ENCODE measurements at regions not wholly inside any gene's neighbourhood (a gene's known extent, or its start where the extent isn't known, plus 50 kb on each side); places are given as distances from the start of the nearest gene placed in this dataset.
"Not testable (repeated sequence)": the region's sequence is repeated elsewhere in the genome, so short reads cannot be mapped to it uniquely, and the experiment has no call there.

DNA sequence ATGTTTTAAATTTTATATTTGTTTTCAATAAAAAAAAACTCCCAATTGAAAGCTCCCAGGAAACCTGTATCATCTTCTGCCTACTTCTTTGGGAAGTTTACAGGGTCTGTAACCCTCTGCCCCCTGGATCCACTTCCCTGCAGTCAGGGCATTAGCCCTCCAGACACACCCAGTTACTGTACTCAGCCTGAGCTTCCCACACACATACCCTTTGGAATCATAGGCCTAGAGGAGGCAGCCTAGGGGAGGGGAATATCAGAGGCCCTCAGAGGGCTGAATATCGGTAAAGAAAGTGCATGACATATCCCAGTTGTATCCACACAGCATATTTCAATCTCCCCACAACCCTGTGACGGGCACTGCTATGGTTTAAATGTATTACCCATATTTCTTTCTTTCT lies 56.2 kb upstream of the TFPI start:
- H3K9me3 ChIP-seq (ENCODE audit: control insufficient read depth, low read length, poor library complexity, severe bottlenecking); H3K36me3 Mint-ChIP-seq (ENCODE audit: low read depth); H3K4me1 Mint-ChIP-seq; ATAC-seq; H3K27me3 Mint-ChIP-seq; H3K4me3 Mint-ChIP-seq; DNase-seq; H3K27ac Mint-ChIP-seq: not testable (repeated sequence)

- H3K27me3 Mint-ChIP-seq = no peaks in the 10 kb centered on the region
- H3K27ac Mint-ChIP-seq = no peak overlapping the region
- no peaks in the 10 kb centered on the region for H3K36me3 Mint-ChIP-seq (ENCODE audit: low read depth)
- peaks cover 2% of the 10 kb centered on the region for H3K9me3 ChIP-seq (ENCODE audit: control insufficient read depth, low read length, poor library complexity, severe bottlenecking)
- no peaks in the 10 kb centered on the region for H3K4me1 Mint-ChIP-seq
- DNase-seq = no peak
- no peak for ATAC-seq
- H3K4me3 Mint-ChIP-seq = no peak overlapping the region
Observed at GRCh38 chr2:187612857-187613256, 58.6 kb upstream of the TFPI start.

DNA sequence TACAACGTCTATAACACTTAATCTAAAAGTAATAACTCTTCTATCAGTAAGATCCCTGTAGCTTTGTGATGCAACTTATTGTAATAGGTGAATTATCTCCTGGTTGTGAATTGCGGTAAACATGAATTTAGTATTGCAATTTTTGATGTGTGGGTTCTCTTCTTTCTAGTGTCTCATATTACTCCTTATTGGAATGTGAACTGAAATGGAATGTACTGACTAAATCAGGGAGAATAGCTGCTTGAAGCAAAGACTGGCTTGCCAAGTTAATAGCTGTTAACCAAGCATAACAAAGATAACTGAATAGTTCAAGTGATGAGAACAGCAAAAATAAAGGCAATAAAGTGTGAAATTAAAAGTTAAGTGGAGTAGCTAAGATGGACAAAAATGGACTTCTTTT lies 60.5 kb upstream of the TFPI start:
- Mint-ChIP-seq H3K36me3 (ENCODE audit: low read depth) (no peaks in the 10 kb centered on the region), H3K27ac (no peak overlapping the region)

DNA sequence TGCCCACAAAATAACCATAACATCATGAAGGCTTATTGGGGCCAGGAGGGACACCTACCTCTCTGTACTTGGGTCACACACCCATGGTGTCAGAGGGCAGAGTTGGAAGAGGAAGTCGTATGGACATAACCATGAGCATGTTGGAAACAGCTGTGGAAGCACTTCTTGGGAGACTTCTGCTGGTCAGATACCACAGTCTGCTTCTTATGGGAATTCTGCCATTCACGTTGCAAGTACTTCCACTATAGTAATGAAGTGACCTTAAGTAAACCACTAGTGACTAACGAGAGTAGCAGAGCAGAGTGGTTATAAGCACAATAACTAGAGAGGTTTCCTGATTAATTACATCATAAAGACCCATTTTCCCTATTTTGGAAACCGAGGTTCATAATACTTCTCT lies 61.1 kb upstream of the TFPI start:
- no peak for DNase-seq
- ATAC-seq = no peak
- peaks cover 2% of the 10 kb centered on the region for H3K9me3 ChIP-seq (ENCODE audit: control insufficient read depth, low read length, poor library complexity, severe bottlenecking)
- no peaks in the 10 kb centered on the region for H3K27me3 Mint-ChIP-seq
- H3K27ac Mint-ChIP-seq = no peak overlapping the region
- H3K4me1 Mint-ChIP-seq = no peaks in the 10 kb centered on the region
- no peaks in the 10 kb centered on the region for H3K36me3 Mint-ChIP-seq (ENCODE audit: low read depth)
- H3K4me3 Mint-ChIP-seq = no peak overlapping the region

More for the DNA sequence above, 60.5 kb upstream of the TFPI start:
- H3K27me3 Mint-ChIP-seq = no peaks in the 10 kb centered on the region
- ATAC-seq (no peak), DNase-seq (no peak)
- H3K4me1 Mint-ChIP-seq = no peaks in the 10 kb centered on the region
- no peak overlapping the region for H3K4me3 Mint-ChIP-seq
- H3K9me3 ChIP-seq (ENCODE audit: control insufficient read depth, low read length, poor library complexity, severe bottlenecking) = peaks cover 2% of the 10 kb centered on the region

DNA sequence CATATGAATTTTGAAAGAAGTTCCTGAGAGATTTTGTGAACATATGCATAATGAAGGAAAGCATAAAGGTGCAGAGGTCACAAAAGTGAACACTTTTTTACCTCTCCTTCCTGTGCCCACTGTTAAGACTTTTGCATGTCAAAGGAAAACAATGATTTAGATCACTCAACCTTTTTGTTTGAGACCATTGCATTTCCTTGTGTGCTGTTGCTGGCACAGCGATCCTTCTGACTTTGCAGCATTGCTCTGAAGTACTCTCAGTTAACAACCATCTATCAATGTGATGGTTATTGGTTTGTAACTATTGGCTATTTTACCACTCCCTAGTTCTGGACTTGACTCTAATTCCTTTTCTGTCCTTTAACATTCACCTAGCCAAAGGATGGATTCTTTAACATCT lies 61.7 kb upstream of the TFPI start:
- peaks cover 2% of the 10 kb centered on the region for H3K9me3 ChIP-seq (ENCODE audit: control insufficient read depth, low read length, poor library complexity, severe bottlenecking)
- Mint-ChIP-seq H3K4me1 (no peaks in the 10 kb centered on the region), H3K27me3 (no peaks in the 10 kb centered on the region), H3K27ac (no peak overlapping the region), H3K4me3 (no peak overlapping the region), H3K36me3 (ENCODE audit: low read depth) (no peaks in the 10 kb centered on the region)
- no peak for DNase-seq
- no peak for ATAC-seq

DNA sequence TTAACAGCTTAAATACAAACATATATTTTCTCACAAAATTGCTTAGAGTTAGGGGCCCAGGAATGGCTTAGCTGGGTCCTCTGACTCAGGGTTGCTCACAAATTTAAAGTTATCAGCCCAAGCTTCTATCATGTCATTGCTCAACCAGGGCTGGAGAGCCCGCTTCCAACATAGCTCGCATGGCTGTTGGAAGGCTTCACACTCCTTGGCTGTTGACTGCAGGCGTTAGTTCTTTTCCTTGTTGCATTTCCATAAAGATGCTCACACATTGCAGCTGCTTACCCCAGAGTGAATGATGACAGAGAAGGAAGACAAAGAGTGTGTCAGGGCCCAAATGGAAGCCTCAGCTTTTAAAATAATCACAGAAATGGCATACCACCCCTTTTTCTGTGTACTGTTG lies 62.9 kb upstream of the TFPI start:
- no peak for DNase-seq
- Mint-ChIP-seq H3K36me3 (ENCODE audit: low read depth) (no peaks in the 10 kb centered on the region), H3K27me3 (no peaks in the 10 kb centered on the region), H3K27ac (no peak overlapping the region), H3K4me3 (no peak overlapping the region), H3K4me1 (no peaks in the 10 kb centered on the region)
- H3K9me3 ChIP-seq (ENCODE audit: control insufficient read depth, low read length, poor library complexity, severe bottlenecking) = peaks cover 2% of the 10 kb centered on the region
- no peak for ATAC-seq

- H3K36me3 Mint-ChIP-seq (ENCODE audit: low read depth) = no peaks in the 10 kb centered on the region
- no peaks in the 10 kb centered on the region for H3K27me3 Mint-ChIP-seq
- H3K4me1 Mint-ChIP-seq = no peaks in the 10 kb centered on the region
- H3K27ac Mint-ChIP-seq = no peak overlapping the region
- DNase-seq (no peak), ATAC-seq (no peak)
- H3K4me3 Mint-ChIP-seq = no peak overlapping the region
- peaks cover 2% of the 10 kb centered on the region for H3K9me3 ChIP-seq (ENCODE audit: control insufficient read depth, low read length, poor library complexity, severe bottlenecking)
Observed at GRCh38 chr2:187617905-187618304, 63.7 kb upstream of the TFPI start.

DNA sequence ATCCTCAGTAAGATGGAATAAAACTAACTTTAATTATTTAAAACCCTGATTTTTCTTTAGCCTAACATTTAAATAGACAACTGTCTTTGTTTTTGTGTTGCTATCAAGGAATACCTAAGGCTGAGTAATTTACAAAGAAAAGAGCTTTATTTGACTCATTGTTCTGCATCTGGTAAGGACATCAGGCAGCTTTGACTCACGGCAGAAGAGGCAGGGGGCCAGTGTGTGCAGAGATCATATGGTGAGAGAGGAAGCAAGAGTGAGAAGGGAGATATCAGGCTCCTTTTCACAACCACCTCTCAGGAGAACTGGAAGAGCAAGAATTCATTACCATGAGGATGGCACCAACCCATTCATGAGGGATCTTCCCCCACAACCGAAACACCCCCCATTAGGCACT lies 64.6 kb upstream of the TFPI start:
- Mint-ChIP-seq H3K4me1 (no peaks in the 10 kb centered on the region), H3K27me3 (no peaks in the 10 kb centered on the region), H3K27ac (no peak overlapping the region), H3K4me3 (no peak overlapping the region), H3K36me3 (ENCODE audit: low read depth) (no peaks in the 10 kb centered on the region)
- no peak for ATAC-seq
- peaks cover 2% of the 10 kb centered on the region for H3K9me3 ChIP-seq (ENCODE audit: control insufficient read depth, low read length, poor library complexity, severe bottlenecking)
- DNase-seq = no peak

DNA sequence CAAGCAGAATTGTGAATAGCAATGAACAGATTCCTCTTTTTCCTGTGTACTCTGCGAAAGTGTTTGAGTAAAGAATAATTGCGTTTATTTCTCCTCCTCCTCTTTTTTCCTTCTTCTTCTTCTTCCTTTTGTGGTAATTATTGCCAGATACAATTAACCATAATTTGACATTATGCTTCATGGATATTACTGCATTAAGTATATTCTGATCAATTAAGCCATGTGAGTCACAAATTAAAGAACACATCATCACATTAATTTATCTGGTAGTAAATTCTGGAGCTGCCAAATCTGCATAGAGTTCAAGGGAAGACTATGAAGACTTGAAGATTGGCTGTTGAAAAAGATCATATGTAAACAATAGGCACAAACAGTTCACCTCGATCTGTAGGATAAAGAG lies 72.9 kb upstream of the TFPI start:
- H3K27me3 Mint-ChIP-seq = no peaks in the 10 kb centered on the region
- H3K27ac Mint-ChIP-seq = no peak overlapping the region
- no peak for DNase-seq
- ATAC-seq = no peak
- H3K36me3 Mint-ChIP-seq (ENCODE audit: low read depth) = no peaks in the 10 kb centered on the region
- H3K9me3 ChIP-seq (ENCODE audit: control insufficient read depth, low read length, poor library complexity, severe bottlenecking) = no peaks in the 10 kb centered on the region
- no peaks in the 10 kb centered on the region for H3K4me1 Mint-ChIP-seq
- H3K4me3 Mint-ChIP-seq = no peak overlapping the region

DNA sequence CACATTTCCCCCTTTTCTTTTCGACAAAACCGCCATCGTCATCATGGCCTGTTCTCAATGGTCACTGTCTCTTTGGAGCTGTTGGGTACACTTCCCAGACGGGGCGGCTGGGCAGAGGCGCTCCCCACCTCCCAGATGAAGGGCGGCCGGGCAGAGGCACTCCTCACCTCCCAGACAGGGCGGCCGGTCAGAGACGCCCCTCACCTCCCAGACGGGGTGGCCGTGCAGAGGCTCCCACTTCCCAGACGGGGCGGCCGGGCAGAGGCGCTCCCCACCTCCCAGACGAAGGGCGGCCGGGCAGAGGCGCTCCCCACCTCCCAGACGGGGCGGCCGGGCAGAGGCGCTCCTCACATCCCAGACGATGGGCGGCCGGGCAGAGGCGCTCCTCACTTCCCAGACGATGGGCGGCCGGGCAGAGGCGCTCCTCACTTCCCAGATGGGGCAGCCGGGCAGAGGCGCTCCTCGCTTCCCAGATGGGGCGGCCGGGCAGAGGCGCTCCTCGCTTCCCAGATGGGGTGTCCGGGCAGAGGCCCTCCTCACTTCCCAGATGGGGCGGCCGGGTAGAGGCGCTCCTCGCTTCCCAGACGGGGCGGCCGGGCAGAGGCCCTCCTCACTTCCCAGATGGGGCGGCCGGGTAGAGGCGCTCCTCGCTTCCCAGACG lies 82.6 kb upstream of the TFPI start:
- not testable (repeated sequence) for H3K9me3 ChIP-seq (ENCODE audit: control insufficient read depth, low read length, poor library complexity, severe bottlenecking); H3K36me3 Mint-ChIP-seq (ENCODE audit: low read depth); H3K4me1 Mint-ChIP-seq; ATAC-seq; H3K27me3 Mint-ChIP-seq; H3K4me3 Mint-ChIP-seq; H3K27ac Mint-ChIP-seq; DNase-seq

GRCh38 chr2:187637392-187637740 lies 83.1 kb upstream of the TFPI start:
- not testable (repeated sequence) for H3K27me3 Mint-ChIP-seq; H3K4me3 Mint-ChIP-seq; H3K36me3 Mint-ChIP-seq (ENCODE audit: low read depth); H3K9me3 ChIP-seq (ENCODE audit: control insufficient read depth, low read length, poor library complexity, severe bottlenecking); DNase-seq; ATAC-seq; H3K4me1 Mint-ChIP-seq; H3K27ac Mint-ChIP-seq

DNA sequence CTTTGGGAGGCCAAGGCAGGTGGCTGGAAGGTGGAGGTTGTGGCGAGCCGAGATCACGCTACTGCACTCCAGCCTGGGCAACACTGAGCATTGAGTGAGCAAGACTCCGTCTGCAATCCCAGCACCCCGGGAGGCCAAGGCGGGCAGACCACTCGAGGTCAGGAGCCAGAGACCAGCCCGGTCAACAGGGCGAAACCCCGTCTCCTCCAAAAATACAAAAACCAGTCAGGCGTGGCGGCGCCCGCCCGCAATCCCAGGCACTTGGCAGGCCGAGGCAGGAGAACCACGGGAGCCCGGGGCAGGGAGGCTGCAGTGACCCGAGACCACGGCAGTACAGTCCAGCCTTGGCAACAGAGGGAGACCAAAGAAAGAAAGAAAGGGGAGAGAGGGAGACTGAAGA lies 83.5 kb upstream of the TFPI start:
- H3K27me3 Mint-ChIP-seq; H3K27ac Mint-ChIP-seq; H3K4me1 Mint-ChIP-seq; ATAC-seq; DNase-seq; H3K36me3 Mint-ChIP-seq (ENCODE audit: low read depth); H3K9me3 ChIP-seq (ENCODE audit: control insufficient read depth, low read length, poor library complexity, severe bottlenecking); H3K4me3 Mint-ChIP-seq: not testable (repeated sequence)

GRCh38 chr2:187638840-187639239 lies 84.6 kb upstream of the TFPI start:
- ATAC-seq (no peak), DNase-seq (no peak)
- H3K9me3 ChIP-seq (ENCODE audit: control insufficient read depth, low read length, poor library complexity, severe bottlenecking) = no peaks in the 10 kb centered on the region
- no peaks in the 10 kb centered on the region for H3K27me3 Mint-ChIP-seq
- H3K4me1 Mint-ChIP-seq = no peaks in the 10 kb centered on the region
- H3K27ac Mint-ChIP-seq = no peak overlapping the region
- H3K36me3 Mint-ChIP-seq (ENCODE audit: low read depth) = no peaks in the 10 kb centered on the region
- no peak overlapping the region for H3K4me3 Mint-ChIP-seq

DNA sequence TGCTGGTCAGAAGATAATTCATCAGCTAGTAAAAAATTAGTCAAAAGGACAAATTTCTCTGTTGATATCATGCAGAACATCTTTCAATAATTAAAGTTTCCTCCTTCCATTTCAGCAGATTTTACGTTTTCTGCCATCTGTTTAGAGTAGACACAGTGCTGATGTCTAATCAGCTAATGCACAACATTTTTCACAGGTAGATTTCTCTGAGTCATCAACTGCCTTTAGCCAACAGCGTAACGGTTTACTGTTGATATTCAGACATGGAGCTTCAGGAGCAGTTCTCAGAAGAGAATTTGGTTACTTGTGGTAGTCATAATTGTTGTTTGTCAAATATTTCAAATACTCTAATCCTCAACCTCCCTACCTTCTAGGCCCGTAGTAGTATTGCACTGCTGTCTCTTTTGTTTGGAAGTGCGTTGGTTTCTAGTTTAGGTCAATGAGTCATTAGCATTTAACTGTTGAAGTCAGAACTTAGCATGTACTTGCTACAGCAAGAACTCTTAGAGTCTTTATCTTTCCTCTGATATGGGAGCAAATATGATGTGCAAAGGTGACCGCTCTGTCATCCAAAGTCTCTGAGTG lies 86.8 kb upstream of the TFPI start:
- no peaks in the 10 kb centered on the region for H3K9me3 ChIP-seq (ENCODE audit: control insufficient read depth, low read length, poor library complexity, severe bottlenecking)
- Mint-ChIP-seq H3K27me3 (no peaks in the 10 kb centered on the region), H3K27ac (no peak overlapping the region), H3K4me3 (no peak overlapping the region), H3K4me1 (no peaks in the 10 kb centered on the region), H3K36me3 (ENCODE audit: low read depth) (no peaks in the 10 kb centered on the region)
- DNase-seq = no peak
- no peak for ATAC-seq
